Calu3 (cell line): ENCODE measurements at regions not wholly inside any gene's neighbourhood (a gene's known extent, or its start where the extent isn't known, plus 50 kb on each side); places are given as distances from the start of the nearest gene placed in this dataset.

Source experiments
- BruUV-seq: library from RNA; stranded (reverse); fragments of 400-500 nt; replicated peaks from 2 replicates; lab custom pipeline; 2021; lab: Mats Ljungman, UMichigan
- CTCF ChIA-PET: fragments of 300-600 bp; sonication (Branson Sonifier 250); formaldehyde crosslinking; loops from one replicate; lab custom pipeline; 2022; ENCODE audit warnings: antibody characterized with exemption; lab: Charles Lee
- DNase-seq: peaks from one replicate; pipeline ENCODE4 v3.0.0; 2022
- H3K27ac Mint-ChIP-seq: one replicate; pipeline ENCODE4 v1.8.0; 2022; ENCODE audit warnings: mixed read lengths; ENCODE audit not compliant: unreplicated experiment
- H3K27me3 Mint-ChIP-seq: one replicate; pipeline ENCODE4 v1.8.0; 2022; ENCODE audit warnings: mixed read lengths; ENCODE audit not compliant: unreplicated experiment
- H3K36me3 Mint-ChIP-seq: one replicate; pipeline ENCODE4 v1.8.0; 2022; ENCODE audit warnings: mild to moderate bottlenecking, moderate library complexity, mixed read lengths; ENCODE audit not compliant: insufficient read depth, unreplicated experiment
- H3K4me1 Mint-ChIP-seq: one replicate; pipeline ENCODE4 v1.8.0; 2022; ENCODE audit warnings: mild to moderate bottlenecking, low read depth, mixed read lengths; ENCODE audit not compliant: unreplicated experiment
- H3K4me3 Mint-ChIP-seq: one replicate; pipeline ENCODE4 v1.8.0; 2022; ENCODE audit warnings: mild to moderate bottlenecking, low read depth, moderate library complexity, mixed read lengths; ENCODE audit not compliant: unreplicated experiment
- H3K9me3 Mint-ChIP-seq: one replicate; pipeline ENCODE4 v1.8.0; 2022; ENCODE audit warnings: low read depth, mixed read lengths; ENCODE audit not compliant: unreplicated experiment
- intact Hi-C: fragments of 100-400 bp; cut with micrococcal nuclease; formaldehyde crosslinking; loops from one replicate; pipeline ENCODE4 v1.10.0; 2022; ENCODE audit not compliant: unreplicated experiment
- TF ChIP-seq, protein P1 (sequence below): fragments of 200-600 bp; IDR thresholded peaks from one replicate; pipeline ENCODE4 v1.8.0; 2022; ENCODE audit warnings: antibody characterized with exemption; ENCODE audit not compliant: unreplicated experiment

- Mint-ChIP-seq H3K4me1 (no peaks in the 10 kb centered on the region), H3K27me3 (no peaks in the 10 kb centered on the region), H3K27ac (no peak overlapping the region), H3K9me3 (peaks cover 4% of the 10 kb centered on the region), H3K4me3 (no peak overlapping the region), H3K36me3 (no peaks in the 10 kb centered on the region)
- intact Hi-C loops: no loop called here
- CTCF ChIA-PET: no interaction called here
- TF ChIP-seq, protein P1, sequence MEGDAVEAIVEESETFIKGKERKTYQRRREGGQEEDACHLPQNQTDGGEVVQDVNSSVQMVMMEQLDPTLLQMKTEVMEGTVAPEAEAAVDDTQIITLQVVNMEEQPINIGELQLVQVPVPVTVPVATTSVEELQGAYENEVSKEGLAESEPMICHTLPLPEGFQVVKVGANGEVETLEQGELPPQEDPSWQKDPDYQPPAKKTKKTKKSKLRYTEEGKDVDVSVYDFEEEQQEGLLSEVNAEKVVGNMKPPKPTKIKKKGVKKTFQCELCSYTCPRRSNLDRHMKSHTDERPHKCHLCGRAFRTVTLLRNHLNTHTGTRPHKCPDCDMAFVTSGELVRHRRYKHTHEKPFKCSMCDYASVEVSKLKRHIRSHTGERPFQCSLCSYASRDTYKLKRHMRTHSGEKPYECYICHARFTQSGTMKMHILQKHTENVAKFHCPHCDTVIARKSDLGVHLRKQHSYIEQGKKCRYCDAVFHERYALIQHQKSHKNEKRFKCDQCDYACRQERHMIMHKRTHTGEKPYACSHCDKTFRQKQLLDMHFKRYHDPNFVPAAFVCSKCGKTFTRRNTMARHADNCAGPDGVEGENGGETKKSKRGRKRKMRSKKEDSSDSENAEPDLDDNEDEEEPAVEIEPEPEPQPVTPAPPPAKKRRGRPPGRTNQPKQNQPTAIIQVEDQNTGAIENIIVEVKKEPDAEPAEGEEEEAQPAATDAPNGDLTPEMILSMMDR: no peak
- no TSS peak for BruUV-seq
- no peak for DNase-seq
Measured at GRCh38 chr2:37816686-37817085, 108.4 kb upstream of the RMDN2 start.

GRCh38 chr2:37819186-37819585 lies 105.9 kb upstream of the RMDN2 start:
- Mint-ChIP-seq H3K36me3 (no peaks in the 10 kb centered on the region), H3K9me3 (peaks cover 4% of the 10 kb centered on the region), H3K4me1 (no peaks in the 10 kb centered on the region), H3K27ac (no peak overlapping the region), H3K27me3 (no peaks in the 10 kb centered on the region), H3K4me3 (no peak overlapping the region)
- no peak for DNase-seq
- CTCF ChIA-PET: interaction anchor here (0.9 kb wide), 1 partner anchor 13 kb away, joined by 3 read pairs; no protein-coding TSS in a partner anchor
- TF ChIP-seq, protein P1: no peak
- intact Hi-C loops: no loop called here
- no TSS peak for BruUV-seq

- H3K9me3 Mint-ChIP-seq: peaks cover 4% of the 10 kb centered on the region
- no peak overlapping the region for H3K27ac Mint-ChIP-seq
- TF ChIP-seq, protein P1: no peak
- no peak overlapping the region for H3K4me3 Mint-ChIP-seq
- H3K4me1 Mint-ChIP-seq: no peaks in the 10 kb centered on the region
- no peaks in the 10 kb centered on the region for H3K36me3 Mint-ChIP-seq
- no TSS peak for BruUV-seq
- CTCF ChIA-PET: no interaction called here
- H3K27me3 Mint-ChIP-seq: no peaks in the 10 kb centered on the region
- DNase-seq: no peak
- intact Hi-C loops: no loop called here
Measured at GRCh38 chr2:37820471-37820986, 104.6 kb upstream of the RMDN2 start.

- TF ChIP-seq, protein P1: no peak
- CTCF ChIA-PET: no interaction called here
- peaks cover 3% of the 10 kb centered on the region for H3K9me3 Mint-ChIP-seq
- no peak for DNase-seq
- no peaks in the 10 kb centered on the region for H3K4me1 Mint-ChIP-seq
- BruUV-seq: no TSS peak
- H3K36me3 Mint-ChIP-seq: no peaks in the 10 kb centered on the region
- H3K27me3 Mint-ChIP-seq: no peaks in the 10 kb centered on the region
- intact Hi-C loops: no loop called here
- H3K27ac Mint-ChIP-seq: no peak overlapping the region
- no peak overlapping the region for H3K4me3 Mint-ChIP-seq
Measured at GRCh38 chr2:37825586-37825985, 99.5 kb upstream of the RMDN2 start.
